GM10266 (cell line): ENCODE measurements at regions not wholly inside any gene's neighbourhood (a gene's known extent, or its start where the extent isn't known, plus 50 kb on each side); places are given as distances from the start of the nearest gene placed in this dataset.

Experiments used
- DNase-seq: peaks from one replicate; pipeline ENCODE4 v3.0.0; 2012; ENCODE audit errors: extremely low spot score
- CTCF ChIP-seq: IDR thresholded peaks from 2 replicates; pipeline ENCODE4 v1.5.1; 2012; ENCODE audit warnings: mild to moderate bottlenecking, low read depth; ENCODE audit not compliant: control insufficient read depth, insufficient read depth; ENCODE audit errors: missing control alignments

GRCh38 chr1:212214325-212214724, 70.9 kb upstream of the PPP2R5A start:
- TF ChIP-seq CTCF, result no peak
- DNase-seq, result no peak

GRCh38 chr1:212215910-212216309, 69.3 kb upstream of the PPP2R5A start:
- no peak for TF ChIP-seq CTCF

GRCh38 chr1:212217633-212218032, 67.6 kb upstream of the PPP2R5A start:
- no peak for TF ChIP-seq CTCF
- DNase-seq, result no peak

More at GRCh38 chr1:212215910-212216309, 69.3 kb upstream of the PPP2R5A start:
- no peak for DNase-seq

GRCh38 chr1:212218065-212218464, 67.1 kb upstream of the PPP2R5A start:
- DNase-seq, result no peak
- TF ChIP-seq CTCF, result no peak

- no peak for TF ChIP-seq CTCF
- peak; percentile 48 for DNase-seq
Observed at GRCh38 chr1:212218911-212219310, 66.3 kb upstream of the PPP2R5A start.

- no peak for TF ChIP-seq CTCF
- no peak for DNase-seq
Observed at GRCh38 chr1:212219679-212220463, 65.3 kb upstream of the PPP2R5A start.

GRCh38 chr1:212221801-212222200, 63.4 kb upstream of the PPP2R5A start:
- DNase-seq, result no peak
- TF ChIP-seq CTCF, result no peak
